ENCODE measurements at regions not wholly inside any gene's neighbourhood (a gene's known extent, or its start where the extent isn't known, plus 50 kb on each side); places are given as distances from the start of the nearest gene placed in this dataset.

GRCh38 chr14:38867561-38868150 lies 235.4 kb downstream of the SEC23A start:
- H3K9me3 ChIP-seq (ENCODE audit: control extremely low read depth in 1 of 5, control insufficient read depth in 4 of 5, insufficient read depth in 2 of 5, low read depth in 1 of 5, low read length in 4 of 5) = peaks cover 0 to 14% (median 0%) of the 10 kb centered on the region in 5 experiments
- H3K27ac ChIP-seq (ENCODE audit: insufficient read depth in 1 of 2, low read depth in 1 of 2, low read length in 2 of 2, poor library complexity in 1 of 2, severe bottlenecking in 2 of 2) = no peak overlapping the region
- 0% methylated on average over 3 of the region's 5 CpGs for WGBS (ENCODE audit: insufficient coverage)
- H3K4me1 ChIP-seq (ENCODE audit: control extremely low read depth in 1 of 4, control insufficient read depth in 4 of 4, insufficient read depth in 4 of 4, low read length in 3 of 4) = peaks cover 0 to 7% (median 4%) of the 10 kb centered on the region in 4 experiments
- ChIA-PET POLR2A (interaction anchor here (0.5 kb wide), 1 partner anchor 564 kb away, joined by 3 read pairs; no protein-coding TSS in a partner anchor), CTCF (interaction anchor here (0.6 to 7.6 kb wide), 16 partner anchors 8 to 978 kb away, joined by 3 to 135 read pairs (median 4); no protein-coding TSS in a partner anchor)
- no peak overlapping the region for H3K4me3 ChIP-seq (ENCODE audit: control insufficient read depth in 1 of 7, extremely low read depth in 1 of 7, insufficient read depth in 4 of 7, low read depth in 2 of 7, low read length in 6 of 7)
- H3K27me3 ChIP-seq (replicated peaks in 2 of 5; ENCODE audit: control insufficient read depth in 4 of 5, insufficient read depth in 5 of 5, low read length in 4 of 5) = no peaks in the 10 kb centered on the region
- H3K36me3 ChIP-seq (ENCODE audit: control insufficient read depth in 4 of 4, insufficient read depth in 4 of 4, low read length in 3 of 4) = no peaks in the 10 kb centered on the region
- DNase-seq = peak; percentile 77 to 90 (median 88)

GRCh38 chr14:38866461-38866860 lies 236.6 kb downstream of the SEC23A start:
- peak in 1 of 3 donors; percentile 9 for DNase-seq
- ChIA-PET POLR2A (no interaction called here), CTCF (interaction anchor here (0.8 to 7.6 kb wide), 3 partner anchors 14 to 143 kb away, joined by 4 to 135 read pairs (median 4); no protein-coding TSS in a partner anchor)
- Histone ChIP-seq H3K27ac (ENCODE audit: insufficient read depth in 1 of 2, low read depth in 1 of 2, low read length in 2 of 2, poor library complexity in 1 of 2, severe bottlenecking in 2 of 2) (no peak overlapping the region), H3K9me3 (ENCODE audit: control extremely low read depth in 1 of 5, control insufficient read depth in 4 of 5, insufficient read depth in 2 of 5, low read depth in 1 of 5, low read length in 4 of 5) (peaks cover 0 to 14% (median 0%) of the 10 kb centered on the region in 5 experiments), H3K4me1 (ENCODE audit: control extremely low read depth in 1 of 4, control insufficient read depth in 4 of 4, insufficient read depth in 4 of 4, low read length in 3 of 4) (peaks cover 0 to 7% (median 4%) of the 10 kb centered on the region in 4 experiments), H3K27me3 (replicated peaks in 2 of 5; ENCODE audit: control insufficient read depth in 4 of 5, insufficient read depth in 5 of 5, low read length in 4 of 5) (no peaks in the 10 kb centered on the region), H3K36me3 (ENCODE audit: control insufficient read depth in 4 of 4, insufficient read depth in 4 of 4, low read length in 3 of 4) (no peaks in the 10 kb centered on the region), H3K4me3 (ENCODE audit: control insufficient read depth in 1 of 7, extremely low read depth in 1 of 7, insufficient read depth in 4 of 7, low read depth in 2 of 7, low read length in 6 of 7) (no peak overlapping the region)
- WGBS (ENCODE audit: insufficient coverage) = 53% methylated on average over 3 of the region's 4 CpGs

GRCh38 chr14:38862366-38862765 lies 240.7 kb downstream of the SEC23A start:
- ChIA-PET CTCF (interaction anchor here (1.6 kb wide), 1 partner anchor 141 kb away, joined by 5 read pairs; no protein-coding TSS in a partner anchor), POLR2A (no interaction called here)
- Histone ChIP-seq H3K4me1 (ENCODE audit: control extremely low read depth in 1 of 4, control insufficient read depth in 4 of 4, insufficient read depth in 4 of 4, low read length in 3 of 4) (peaks cover 0 to 7% (median 4%) of the 10 kb centered on the region in 4 experiments), H3K27ac (ENCODE audit: insufficient read depth in 1 of 2, low read depth in 1 of 2, low read length in 2 of 2, poor library complexity in 1 of 2, severe bottlenecking in 2 of 2) (no peak overlapping the region), H3K9me3 (ENCODE audit: control extremely low read depth in 1 of 5, control insufficient read depth in 4 of 5, insufficient read depth in 2 of 5, low read depth in 1 of 5, low read length in 4 of 5) (peaks cover 0 to 14% (median 0%) of the 10 kb centered on the region in 5 experiments), H3K4me3 (ENCODE audit: control insufficient read depth in 1 of 7, extremely low read depth in 1 of 7, insufficient read depth in 4 of 7, low read depth in 2 of 7, low read length in 6 of 7) (no peak overlapping the region), H3K27me3 (replicated peaks in 2 of 5; ENCODE audit: control insufficient read depth in 4 of 5, insufficient read depth in 5 of 5, low read length in 4 of 5) (no peaks in the 10 kb centered on the region), H3K36me3 (ENCODE audit: control insufficient read depth in 4 of 4, insufficient read depth in 4 of 4, low read length in 3 of 4) (no peaks in the 10 kb centered on the region)
- WGBS (ENCODE audit: insufficient coverage) = no CpG with 5 or more reads among the region's 1 CpG
- DNase-seq = no peak

- no CpG with 5 or more reads among the region's 1 CpG for WGBS (ENCODE audit: insufficient coverage)
- no peaks in the 10 kb centered on the region for H3K36me3 ChIP-seq (ENCODE audit: control insufficient read depth in 4 of 4, insufficient read depth in 4 of 4, low read length in 3 of 4)
- ChIA-PET CTCF (interaction anchor here (1.6 to 2.0 kb wide), 2 partner anchors 7 to 139 kb away, joined by 5 read pairs; no protein-coding TSS in a partner anchor), POLR2A (interaction anchor here (0.7 kb wide), 1 partner anchor 928 kb away, joined by 3 read pairs; no protein-coding TSS in a partner anchor)
- peaks cover 0 to 13% (median 0%) of the 10 kb centered on the region in 5 experiments for H3K9me3 ChIP-seq (ENCODE audit: control extremely low read depth in 1 of 5, control insufficient read depth in 4 of 5, insufficient read depth in 2 of 5, low read depth in 1 of 5, low read length in 4 of 5)
- H3K27me3 ChIP-seq (replicated peaks in 2 of 5; ENCODE audit: control insufficient read depth in 4 of 5, insufficient read depth in 5 of 5, low read length in 4 of 5) = no peaks in the 10 kb centered on the region
- no peak overlapping the region for H3K27ac ChIP-seq (ENCODE audit: insufficient read depth in 1 of 2, low read depth in 1 of 2, low read length in 2 of 2, poor library complexity in 1 of 2, severe bottlenecking in 2 of 2)
- H3K4me1 ChIP-seq (ENCODE audit: control extremely low read depth in 1 of 4, control insufficient read depth in 4 of 4, insufficient read depth in 4 of 4, low read length in 3 of 4) = peaks cover 0 to 4% (median 0%) of the 10 kb centered on the region in 4 experiments
- no peak overlapping the region for H3K4me3 ChIP-seq (ENCODE audit: control insufficient read depth in 1 of 7, extremely low read depth in 1 of 7, insufficient read depth in 4 of 7, low read depth in 2 of 7, low read length in 6 of 7)
- DNase-seq = no peak
Measured at GRCh38 chr14:38860530-38860929, 242.5 kb downstream of the SEC23A start.

GRCh38 chr14:38856798-38857197 lies 246.2 kb downstream of the SEC23A start:
- Histone ChIP-seq H3K27ac (ENCODE audit: insufficient read depth in 1 of 2, low read depth in 1 of 2, low read length in 2 of 2, poor library complexity in 1 of 2, severe bottlenecking in 2 of 2) (no peak overlapping the region), H3K9me3 (ENCODE audit: control extremely low read depth in 1 of 5, control insufficient read depth in 4 of 5, insufficient read depth in 2 of 5, low read depth in 1 of 5, low read length in 4 of 5) (no peaks in the 10 kb centered on the region), H3K27me3 (replicated peaks in 2 of 5; ENCODE audit: control insufficient read depth in 4 of 5, insufficient read depth in 5 of 5, low read length in 4 of 5) (no peaks in the 10 kb centered on the region), H3K4me1 (ENCODE audit: control extremely low read depth in 1 of 4, control insufficient read depth in 4 of 4, insufficient read depth in 4 of 4, low read length in 3 of 4) (no peaks in the 10 kb centered on the region), H3K36me3 (ENCODE audit: control insufficient read depth in 4 of 4, insufficient read depth in 4 of 4, low read length in 3 of 4) (no peaks in the 10 kb centered on the region), H3K4me3 (ENCODE audit: control insufficient read depth in 1 of 7, extremely low read depth in 1 of 7, insufficient read depth in 4 of 7, low read depth in 2 of 7, low read length in 6 of 7) (no peak overlapping the region)
- ChIA-PET POLR2A (no interaction called here), CTCF (no interaction called here)
- DNase-seq = no peak

- Histone ChIP-seq H3K9me3 (ENCODE audit: control extremely low read depth in 1 of 5, control insufficient read depth in 4 of 5, insufficient read depth in 2 of 5, low read depth in 1 of 5, low read length in 4 of 5) (no peaks in the 10 kb centered on the region), H3K4me3 (ENCODE audit: control insufficient read depth in 1 of 7, extremely low read depth in 1 of 7, insufficient read depth in 4 of 7, low read depth in 2 of 7, low read length in 6 of 7) (no peak overlapping the region), H3K27me3 (replicated peaks in 2 of 5; ENCODE audit: control insufficient read depth in 4 of 5, insufficient read depth in 5 of 5, low read length in 4 of 5) (no peaks in the 10 kb centered on the region), H3K27ac (ENCODE audit: insufficient read depth in 1 of 2, low read depth in 1 of 2, low read length in 2 of 2, poor library complexity in 1 of 2, severe bottlenecking in 2 of 2) (no peak overlapping the region), H3K36me3 (ENCODE audit: control insufficient read depth in 4 of 4, insufficient read depth in 4 of 4, low read length in 3 of 4) (no peaks in the 10 kb centered on the region), H3K4me1 (ENCODE audit: control extremely low read depth in 1 of 4, control insufficient read depth in 4 of 4, insufficient read depth in 4 of 4, low read length in 3 of 4) (no peaks in the 10 kb centered on the region)
- POLR2A ChIA-PET = no interaction called here
- DNase-seq = no peak
- WGBS (ENCODE audit: insufficient coverage) = 100% methylated on average over 1 of the region's 2 CpGs
- CTCF ChIA-PET = no interaction called here
Measured at GRCh38 chr14:38855513-38855912, 247.5 kb downstream of the SEC23A start.

GRCh38 chr14:38851111-38851510 lies 251.9 kb downstream of the SEC23A start:
- WGBS (ENCODE audit: insufficient coverage) = 100% methylated on average over 2 of the region's 3 CpGs
- Histone ChIP-seq H3K4me1 (ENCODE audit: control extremely low read depth in 1 of 4, control insufficient read depth in 4 of 4, insufficient read depth in 4 of 4, low read length in 3 of 4) (peaks cover 0 to 14% (median 4%) of the 10 kb centered on the region in 4 experiments), H3K4me3 (ENCODE audit: control insufficient read depth in 1 of 7, extremely low read depth in 1 of 7, insufficient read depth in 4 of 7, low read depth in 2 of 7, low read length in 6 of 7) (no peak overlapping the region), H3K9me3 (ENCODE audit: control extremely low read depth in 1 of 5, control insufficient read depth in 4 of 5, insufficient read depth in 2 of 5, low read depth in 1 of 5, low read length in 4 of 5) (peaks cover 0 to 7% (median 0%) of the 10 kb centered on the region in 5 experiments), H3K27me3 (replicated peaks in 2 of 5; ENCODE audit: control insufficient read depth in 4 of 5, insufficient read depth in 5 of 5, low read length in 4 of 5) (no peaks in the 10 kb centered on the region), H3K27ac (ENCODE audit: insufficient read depth in 1 of 2, low read depth in 1 of 2, low read length in 2 of 2, poor library complexity in 1 of 2, severe bottlenecking in 2 of 2) (no peak overlapping the region), H3K36me3 (ENCODE audit: control insufficient read depth in 4 of 4, insufficient read depth in 4 of 4, low read length in 3 of 4) (no peaks in the 10 kb centered on the region)
- POLR2A ChIA-PET = no interaction called here
- DNase-seq = no peak
- CTCF ChIA-PET = interaction anchor here (1.1 to 1.2 kb wide), 2 partner anchors 15 to 129 kb away, joined by 3 to 4 read pairs; no protein-coding TSS in a partner anchor
